Cardiac muscle cell (in vitro differentiated cells and primary cell): ENCODE measurements at regions not wholly inside any gene's neighbourhood (a gene's known extent, or its start where the extent isn't known, plus 50 kb on each side); places are given as distances from the start of the nearest gene placed in this dataset.

ENCODE experiments used
- DNase-seq, 2 donors: peaks; one replicate each; pipeline versions ENCODE4 v3.0.0 to v3.0.0-alpha.2; 2010 to 2017; ENCODE audit warnings: low read depth in 1 of 2, low spot score in 1 of 2
- H3K27ac ChIP-seq: fragments of 200-600 bp; sonication (generic); 2 replicates; pipeline ENCODE4 v1.5.1; 2016
- H3K27me3 ChIP-seq: fragments of 200-600 bp; sonication (generic); 2 replicates; pipeline ENCODE4 v1.6.0; 2016; ENCODE audit warnings: control low read depth
- H3K36me3 ChIP-seq: fragments of 200-600 bp; sonication (generic); 2 replicates; pipeline ENCODE4 v1.5.1; 2016; ENCODE audit warnings: control low read depth
- H3K4me1 ChIP-seq: fragments of 200-600 bp; sonication (generic); 2 replicates; pipeline ENCODE4 v1.8.1; 2017; ENCODE audit warnings: low read depth, mild to moderate bottlenecking, mixed run types
- H3K4me3 ChIP-seq: fragments of 200-600 bp; sonication (generic); 2 replicates; pipeline ENCODE4 v1.5.1; 2016; ENCODE audit warnings: mild to moderate bottlenecking
- H3K9me3 ChIP-seq: fragments of 200-600 bp; sonication (generic); 2 replicates; pipeline ENCODE4 v1.5.1; 2017; ENCODE audit warnings: low read depth, mild to moderate bottlenecking, control low read depth
- CTCF ChIP-seq: IDR thresholded peaks from 2 replicates; pipeline ENCODE4 v1.5.1; 2012; ENCODE audit warnings: low read depth, mild to moderate bottlenecking, low read length

GRCh38 chr15:98286831-98287230, 326.3 kb downstream of the ARRDC4 start:
- Histone ChIP-seq H3K4me3 (no peak overlapping the region), H3K27me3 (peaks cover 1% of the 10 kb centered on the region), H3K9me3 (no peaks in the 10 kb centered on the region), H3K27ac (no peak overlapping the region), H3K36me3 (no peaks in the 10 kb centered on the region), H3K4me1 (no peaks in the 10 kb centered on the region)
- no peak for TF ChIP-seq CTCF
- DNase-seq: no peak

- Histone ChIP-seq H3K4me3 (no peak overlapping the region), H3K36me3 (no peaks in the 10 kb centered on the region), H3K27me3 (peaks cover 14% of the 10 kb centered on the region), H3K4me1 (no peaks in the 10 kb centered on the region), H3K9me3 (no peaks in the 10 kb centered on the region), H3K27ac (no peak overlapping the region)
- no peak for TF ChIP-seq CTCF
- DNase-seq: no peak
Observed at GRCh38 chr15:98288091-98288590, 327.6 kb downstream of the ARRDC4 start.

GRCh38 chr15:98289747-98290146, 329.2 kb downstream of the ARRDC4 start:
- Histone ChIP-seq H3K27me3 (peaks cover 30% of the 10 kb centered on the region), H3K4me3 (no peak overlapping the region), H3K9me3 (no peaks in the 10 kb centered on the region), H3K27ac (no peak overlapping the region), H3K36me3 (no peaks in the 10 kb centered on the region), H3K4me1 (no peaks in the 10 kb centered on the region)
- DNase-seq: no peak
- TF ChIP-seq CTCF: no peak

GRCh38 chr15:98292442-98293240, 332.1 kb downstream of the ARRDC4 start:
- TF ChIP-seq CTCF: peak; percentile 60
- Histone ChIP-seq H3K4me1 (no peaks in the 10 kb centered on the region), H3K36me3 (no peaks in the 10 kb centered on the region), H3K27ac (no peak overlapping the region), H3K27me3 (peaks cover 34% of the 10 kb centered on the region), H3K4me3 (no peak overlapping the region), H3K9me3 (no peaks in the 10 kb centered on the region)
- peak; percentile 12 to 70 for DNase-seq

GRCh38 chr15:98294126-98294525, 333.6 kb downstream of the ARRDC4 start:
- H3K4me3 ChIP-seq: no peak overlapping the region
- H3K9me3 ChIP-seq: no peaks in the 10 kb centered on the region
- no peak overlapping the region for H3K27ac ChIP-seq
- TF ChIP-seq CTCF: no peak
- no peaks in the 10 kb centered on the region for H3K4me1 ChIP-seq
- H3K27me3 ChIP-seq: peaks cover 34% of the 10 kb centered on the region
- no peak for DNase-seq
- no peaks in the 10 kb centered on the region for H3K36me3 ChIP-seq
